H1 (cell line): ENCODE measurements at regions not wholly inside any gene's neighbourhood (a gene's known extent, or its start where the extent isn't known, plus 50 kb on each side); places are given as distances from the start of the nearest gene placed in this dataset.

Experiments
- CTCF ChIA-PET: fragments of 300-600 bp; sonication (Branson Sonifier 250); formaldehyde crosslinking; loops from one replicate; lab custom pipeline; 2021; ENCODE audit not compliant: partially characterized antibody; lab: Charles Lee
- POLR2A ChIA-PET: fragments of 300-600 bp; sonication (Branson Sonifier 250); formaldehyde crosslinking; loops from one replicate; lab custom pipeline; 2021; ENCODE audit warnings: inconsistent platforms; ENCODE audit not compliant: partially characterized antibody; lab: Charles Lee
- DNase-seq, 2 experiments: peaks; one replicate each; pipeline versions ENCODE4 v3.0.0 to v3.0.0-alpha.2; 2010 to 2022; ENCODE audit warnings: low spot score in 2 of 2, low read depth in 1 of 2, mixed read lengths in 1 of 2
- FAIRE-seq: peaks from 2 replicates; lab custom pipeline; 2011; peaks lifted over from hg19 to GRCh38; lab: Jason Lieb, UNC
- H2AFZ ChIP-seq: 2 replicates; pipeline ENCODE4 v1.8.1; 2012; ENCODE audit warnings: low read length, inconsistent platforms
- H2AK5ac ChIP-seq: 2 replicates; pipeline ENCODE4 v1.6.1; 2013; ENCODE audit warnings: low read depth, low read length
- H2BK120ac ChIP-seq: replicated peaks from 2 replicates; pipeline ENCODE3; 2013; ENCODE audit warnings: low read depth, low read length, inconsistent platforms
- H2BK12ac ChIP-seq: 2 replicates; pipeline ENCODE4 v1.6.1; 2013; ENCODE audit warnings: low read depth, low read length
- H2BK15ac ChIP-seq: 2 replicates; pipeline ENCODE4 v1.6.1; 2013; ENCODE audit warnings: low read length
- H2BK20ac ChIP-seq: 2 replicates; pipeline ENCODE4 v1.6.1; 2013; ENCODE audit warnings: low read length
- H2BK5ac ChIP-seq: 2 replicates; pipeline ENCODE4 v1.6.1; 2013; ENCODE audit warnings: low read depth, low read length
- H3K14ac ChIP-seq: 2 replicates; pipeline ENCODE4 v1.6.1; 2013; ENCODE audit warnings: inconsistent platforms; ENCODE audit not compliant: insufficient read length
- H3K18ac ChIP-seq: 2 replicates; pipeline ENCODE4 v1.6.1; 2013; ENCODE audit warnings: low read length; ENCODE audit errors: extremely low read depth
- H3K23ac ChIP-seq: 2 replicates; pipeline ENCODE4 v1.6.1; 2013; ENCODE audit warnings: inconsistent platforms; ENCODE audit not compliant: insufficient read length
- H3K23me2 ChIP-seq: 2 replicates; pipeline ENCODE4 v1.6.1; 2013; ENCODE audit warnings: low read depth, low read length
- H3K27ac ChIP-seq: 2 replicates; pipeline ENCODE4 v1.6.1; 2011; ENCODE audit warnings: low read depth, low read length, inconsistent platforms
- H3K27me3 ChIP-seq, 4 experiments: replicated peaks in 1 of 4; 1 replicate in 1 of 4; 2 replicates in 3 of 4; pipeline versions ENCODE4 v1.6.1 to v1.8.1; 2011 to 2013; ENCODE audit warnings: low read length in 3 of 4, mild to moderate bottlenecking in 3 of 4, inconsistent platforms in 2 of 4, mixed read lengths in 2 of 4, moderate library complexity in 1 of 4; ENCODE audit not compliant: control insufficient read depth in 3 of 4, insufficient read depth in 3 of 4; ENCODE audit errors: extremely low read depth in 1 of 4
- H3K36me3 ChIP-seq, 4 experiments: 2 replicates each; pipeline versions ENCODE4 v1.6.1 to v1.8.1; 2011 to 2013; ENCODE audit warnings: mild to moderate bottlenecking in 4 of 4, low read length in 3 of 4, moderate library complexity in 2 of 4, control low read depth in 1 of 4, inconsistent platforms in 1 of 4; ENCODE audit not compliant: insufficient read depth in 4 of 4, control insufficient read depth in 2 of 4
- H3K4ac ChIP-seq: replicated peaks from 2 replicates; pipeline ENCODE3; 2013; ENCODE audit warnings: low read length, low read depth, mixed read lengths, inconsistent platforms; ENCODE audit not compliant: insufficient read length
- H3K4me1 ChIP-seq, 4 experiments: replicated peaks in 1 of 4; 1 replicate in 1 of 4; 2 replicates in 3 of 4; pipeline versions ENCODE4 v1.6.1 to v1.8.1; 2011 to 2013; ENCODE audit warnings: low read length in 3 of 4, inconsistent platforms in 2 of 4, mixed read lengths in 1 of 4; ENCODE audit not compliant: insufficient read depth in 4 of 4, control insufficient read depth in 3 of 4
- H3K4me2 ChIP-seq, 2 experiments: 2 replicates each; pipeline versions ENCODE4 v1.6.1 to v1.8.1; 2011 to 2013; ENCODE audit warnings: low read depth in 2 of 2, low read length in 2 of 2, control low read depth in 1 of 2, inconsistent platforms in 1 of 2, mild to moderate bottlenecking in 1 of 2; ENCODE audit not compliant: insufficient read depth in 1 of 2
- H3K4me3 ChIP-seq, 4 experiments: fragments of 200-600, 300-600 bp in 1 of 4; sonication (generic), shearing (Covaris generic), sonication (Bioruptor Twin) in 1 of 4; 2 replicates each; pipeline versions ENCODE4 v1.5.1 to v1.8.1; 2011 to 2016; ENCODE audit warnings: low read length in 4 of 4, low read depth in 3 of 4, control low read depth in 2 of 4, inconsistent platforms in 2 of 4, mild to moderate bottlenecking in 2 of 4, mixed read lengths in 1 of 4, moderate library complexity in 1 of 4; ENCODE audit not compliant: insufficient read depth in 2 of 4; ENCODE audit errors: extremely low read depth in 1 of 4
- H3K56ac ChIP-seq: replicated peaks from 2 replicates; pipeline ENCODE3; 2013; ENCODE audit warnings: low read depth, mild to moderate bottlenecking, mixed read lengths, low read length, inconsistent platforms; ENCODE audit not compliant: insufficient read length
- H3K79me1 ChIP-seq: 2 replicates; pipeline ENCODE4 v1.6.1; 2013; ENCODE audit warnings: low read depth, low read length, control low read depth
- H3K79me2 ChIP-seq, 2 experiments: 2 replicates each; pipeline versions ENCODE4 v1.6.1 to v1.8.1; 2012 to 2013; ENCODE audit warnings: low read length in 2 of 2, mild to moderate bottlenecking in 2 of 2, inconsistent platforms in 1 of 2; ENCODE audit not compliant: insufficient read depth in 2 of 2, control insufficient read depth in 1 of 2
- H3K9ac ChIP-seq, 4 experiments: replicated peaks in 1 of 4; 1 replicate in 1 of 4; 2 replicates in 3 of 4; pipeline versions ENCODE4 v1.6.1 to v1.8.1; 2011 to 2013; ENCODE audit warnings: low read depth in 3 of 4, low read length in 3 of 4, control low read depth in 2 of 4, mild to moderate bottlenecking in 2 of 4, moderate library complexity in 2 of 4, inconsistent platforms in 1 of 4; ENCODE audit errors: extremely low read depth in 1 of 4
- H3K9me3 ChIP-seq, 2 experiments: 2 replicates each; pipeline versions ENCODE4 v1.6.1 to v1.8.1; 2012 to 2013; ENCODE audit warnings: mild to moderate bottlenecking in 2 of 2, moderate library complexity in 2 of 2, control low read depth in 1 of 2, inconsistent platforms in 1 of 2, low read depth in 1 of 2, low read length in 1 of 2, mixed read lengths in 1 of 2; ENCODE audit not compliant: insufficient read depth in 2 of 2
- H4K20me1 ChIP-seq, 2 experiments: replicated peaks in 1 of 2; 2 replicates each; pipeline versions ENCODE3 to v1.8.1; 2011 to 2013; ENCODE audit warnings: inconsistent platforms in 2 of 2, low read length in 2 of 2, mild to moderate bottlenecking in 1 of 2; ENCODE audit not compliant: insufficient read depth in 2 of 2, control insufficient read depth in 1 of 2
- H4K5ac ChIP-seq: 2 replicates; pipeline ENCODE4 v1.6.1; 2013; ENCODE audit warnings: low read length, low read depth, mixed read lengths, inconsistent platforms; ENCODE audit not compliant: insufficient read length
- H4K8ac ChIP-seq: 2 replicates; pipeline ENCODE4 v1.8.0; 2013; ENCODE audit warnings: mild to moderate bottlenecking, moderate library complexity, low read length, inconsistent platforms; ENCODE audit not compliant: insufficient read depth; ENCODE audit errors: extremely low read depth
- H4K91ac ChIP-seq: replicated peaks from 2 replicates; pipeline ENCODE3; 2013; ENCODE audit warnings: low read length, mixed read lengths, inconsistent platforms; ENCODE audit not compliant: insufficient read length
- GTF2F1 ChIP-seq: IDR thresholded peaks from 2 replicates; pipeline ENCODE4 v1.6.1; 2012; ENCODE audit warnings: low read depth, low read length, improper control_type of control experiment, borderline replicate concordance
- WGBS, 2 experiments: shearing (Covaris generic) in 1 of 2; methylation state at CpG; one replicate each; pipeline versions ENCODE4 v1.1.6 to v1.1.7; 2013 to 2015; ENCODE audit warnings: low lambda C conversion rate in 2 of 2, mixed read lengths in 2 of 2, inconsistent platforms in 1 of 2, low coverage in 1 of 2, missing lambda C conversion rate in 1 of 2; ENCODE audit not compliant: insufficient replicate concordance in 2 of 2, insufficient coverage in 1 of 2, insufficient read length in 1 of 2; ENCODE audit errors: extremely low coverage in 1 of 2, missing lambda C conversion rate in 1 of 2; 5-methylcytosine and 5-hydroxymethylcytosine counted together

GRCh38 chr15:23850666-23851065 lies 163.6 kb upstream of the NDN start:
- H2AK5ac ChIP-seq = no peak overlapping the region
- no peak overlapping the region for H3K4me3 ChIP-seq
- no peak overlapping the region for H2BK5ac ChIP-seq
- no peak for DNase-seq
- WGBS, 2 experiments = 83% methylated on average over 6 of the region's 6 CpGs; no CpG with 5 or more reads in 1 of the 2 experiments
- H3K23ac ChIP-seq = no peak overlapping the region
- no peak overlapping the region for H4K5ac ChIP-seq
- no peak overlapping the region for H3K27ac ChIP-seq
- no peaks in the 10 kb centered on the region for H3K36me3 ChIP-seq
- no peak overlapping the region for H3K18ac ChIP-seq
- H3K14ac ChIP-seq = no peak overlapping the region
- no peak overlapping the region for H4K8ac ChIP-seq
- ChIA-PET POLR2A (no interaction called here), CTCF (interaction anchor here (1.3 kb wide), 1 partner anchor 222 kb away, joined by 4 read pairs; no protein-coding TSS in a partner anchor)
- H3K9me3 ChIP-seq = peaks cover 31 to 36% of the 10 kb centered on the region in 2 experiments
- no peak overlapping the region for H3K4ac ChIP-seq
- no peak overlapping the region for H4K91ac ChIP-seq
- no peaks in the 10 kb centered on the region for H3K79me2 ChIP-seq
- H3K79me1 ChIP-seq = no peaks in the 10 kb centered on the region
- H2BK15ac ChIP-seq = no peak overlapping the region
- H3K27me3 ChIP-seq = no peaks in the 10 kb centered on the region; a peak in 1 of 7 replicates
- no peak overlapping the region for H3K4me2 ChIP-seq
- H2BK20ac ChIP-seq = no peak overlapping the region
- no peak overlapping the region for H3K56ac ChIP-seq
- no peak overlapping the region for H2BK120ac ChIP-seq
- no peak overlapping the region for H3K9ac ChIP-seq
- H4K20me1 ChIP-seq = no peaks in the 10 kb centered on the region
- H2AFZ ChIP-seq = no peak overlapping the region
- H3K23me2 ChIP-seq = no peaks in the 10 kb centered on the region; the same call in 1 of the 2 replicates
- H2BK12ac ChIP-seq = no peak overlapping the region
- FAIRE-seq = no peak
- no peaks in the 10 kb centered on the region for H3K4me1 ChIP-seq
- TF ChIP-seq GTF2F1 = no peak
